ENCODE measurements at regions not wholly inside any gene's neighbourhood (a gene's known extent, or its start where the extent isn't known, plus 50 kb on each side); places are given as distances from the start of the nearest gene placed in this dataset.
"Not testable (repeated sequence)": the region's sequence is repeated elsewhere in the genome, so short reads cannot be mapped to it uniquely, and the experiment has no call there.

- no peak for DNase-seq
Observed at GRCh38 chr2:136715146-136715545, 50.2 kb upstream of the THSD7B start.

GRCh38 chr2:136714452-136714951 is 50.8 kb upstream of the THSD7B start:
- DNase-seq, result no peak

- no peak for DNase-seq
Observed at GRCh38 chr2:136713739-136714138, 51.6 kb upstream of the THSD7B start.

- no peak for DNase-seq
Observed at GRCh38 chr2:136705336-136705735, 60.0 kb upstream of the THSD7B start.

GRCh38 chr2:136703214-136703613 is 62.1 kb upstream of the THSD7B start:
- no peak for DNase-seq

- no peak for DNase-seq
Observed at GRCh38 chr2:136696438-136696837, 68.9 kb upstream of the THSD7B start.

GRCh38 chr2:136693966-136694365 is 71.4 kb upstream of the THSD7B start:
- no peak for DNase-seq

GRCh38 chr2:136680079-136680478 is 85.3 kb upstream of the THSD7B start:
- DNase-seq, result not testable (repeated sequence)

- no peak for DNase-seq
Observed at GRCh38 chr2:136665736-136666135, 99.6 kb upstream of the THSD7B start.

- no peak for DNase-seq
Observed at GRCh38 chr2:136664713-136665405, 100.5 kb upstream of the THSD7B start.

- no peak for DNase-seq
Observed at GRCh38 chr2:136658201-136658600, 107.1 kb upstream of the THSD7B start.

GRCh38 chr2:136653861-136654260 is 111.5 kb upstream of the THSD7B start:
- no peak for DNase-seq

GRCh38 chr2:136651456-136652010 is 113.8 kb upstream of the THSD7B start:
- no peak for DNase-seq

- DNase-seq, result no peak
Observed at GRCh38 chr2:136647039-136647438, 118.3 kb upstream of the THSD7B start.

- DNase-seq, result no peak
Observed at GRCh38 chr2:136645236-136645828, 120.0 kb upstream of the THSD7B start.

GRCh38 chr2:136639651-136640050 is 125.7 kb upstream of the THSD7B start:
- no peak for DNase-seq

GRCh38 chr2:136638193-136638592 is 127.2 kb upstream of the THSD7B start:
- no peak for DNase-seq

- no peak for DNase-seq
Observed at GRCh38 chr2:136637402-136637801, 127.9 kb upstream of the THSD7B start.

GRCh38 chr2:136628490-136628889 is 136.9 kb upstream of the THSD7B start:
- DNase-seq, result no peak

GRCh38 chr2:136613096-136613495 is 152.2 kb upstream of the THSD7B start:
- DNase-seq, result no peak

- DNase-seq, result no peak
Observed at GRCh38 chr2:136612079-136612478, 153.3 kb upstream of the THSD7B start.

- no peak for DNase-seq
Observed at GRCh38 chr2:136611451-136611850, 153.9 kb upstream of the THSD7B start.

- no peak for DNase-seq
Observed at GRCh38 chr2:136582628-136583205, 182.6 kb upstream of the THSD7B start.

- DNase-seq, result no peak
Observed at GRCh38 chr2:136572335-136572734, 193.0 kb upstream of the THSD7B start.

All from stimulated activated CD4-positive, alpha-beta T cell treated with anti-CD3 and anti-CD28 coated beads, Interleukin-4, amount 100 ng/mL, for 24 hours (primary cell).